GM12873 (cell line): ENCODE measurements at regions not wholly inside any gene's neighbourhood (a gene's known extent, or its start where the extent isn't known, plus 50 kb on each side); places are given as distances from the start of the nearest gene placed in this dataset.

Source experiments
- TF ChIP-seq, protein P1 (sequence below): IDR thresholded peaks from 2 replicates; pipeline ENCODE4 v1.5.1; 2012; ENCODE audit warnings: low read depth, mild to moderate bottlenecking, moderate library complexity, low read length, control low read depth; ENCODE audit not compliant: insufficient read depth; ENCODE audit errors: missing control alignments

GRCh38 chr20:5469111-5469510 lies 141.7 kb downstream of the GPCPD1 start:
- TF ChIP-seq, protein P1, sequence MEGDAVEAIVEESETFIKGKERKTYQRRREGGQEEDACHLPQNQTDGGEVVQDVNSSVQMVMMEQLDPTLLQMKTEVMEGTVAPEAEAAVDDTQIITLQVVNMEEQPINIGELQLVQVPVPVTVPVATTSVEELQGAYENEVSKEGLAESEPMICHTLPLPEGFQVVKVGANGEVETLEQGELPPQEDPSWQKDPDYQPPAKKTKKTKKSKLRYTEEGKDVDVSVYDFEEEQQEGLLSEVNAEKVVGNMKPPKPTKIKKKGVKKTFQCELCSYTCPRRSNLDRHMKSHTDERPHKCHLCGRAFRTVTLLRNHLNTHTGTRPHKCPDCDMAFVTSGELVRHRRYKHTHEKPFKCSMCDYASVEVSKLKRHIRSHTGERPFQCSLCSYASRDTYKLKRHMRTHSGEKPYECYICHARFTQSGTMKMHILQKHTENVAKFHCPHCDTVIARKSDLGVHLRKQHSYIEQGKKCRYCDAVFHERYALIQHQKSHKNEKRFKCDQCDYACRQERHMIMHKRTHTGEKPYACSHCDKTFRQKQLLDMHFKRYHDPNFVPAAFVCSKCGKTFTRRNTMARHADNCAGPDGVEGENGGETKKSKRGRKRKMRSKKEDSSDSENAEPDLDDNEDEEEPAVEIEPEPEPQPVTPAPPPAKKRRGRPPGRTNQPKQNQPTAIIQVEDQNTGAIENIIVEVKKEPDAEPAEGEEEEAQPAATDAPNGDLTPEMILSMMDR, result no peak

DNA sequence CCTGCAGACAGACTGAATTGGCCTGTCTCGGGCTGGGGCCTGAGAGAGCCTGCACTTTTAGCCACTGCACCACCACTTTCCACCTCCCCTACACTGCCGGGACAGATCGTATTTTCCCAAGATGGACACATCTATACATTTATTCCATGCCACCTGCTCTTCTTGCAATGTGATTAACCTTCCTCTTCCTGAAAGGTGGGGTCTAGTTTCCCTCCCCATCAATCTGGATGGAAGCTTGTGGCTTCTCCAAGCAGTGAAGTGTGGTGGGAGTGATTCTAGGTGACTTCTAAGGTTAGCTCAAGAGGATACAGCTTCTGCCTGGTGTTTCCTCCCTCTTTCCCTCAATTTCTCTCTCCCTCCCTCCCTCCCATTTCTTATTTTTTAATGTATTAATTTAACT lies 143.7 kb downstream of the GPCPD1 start:
- TF ChIP-seq, protein P1, result no peak

DNA sequence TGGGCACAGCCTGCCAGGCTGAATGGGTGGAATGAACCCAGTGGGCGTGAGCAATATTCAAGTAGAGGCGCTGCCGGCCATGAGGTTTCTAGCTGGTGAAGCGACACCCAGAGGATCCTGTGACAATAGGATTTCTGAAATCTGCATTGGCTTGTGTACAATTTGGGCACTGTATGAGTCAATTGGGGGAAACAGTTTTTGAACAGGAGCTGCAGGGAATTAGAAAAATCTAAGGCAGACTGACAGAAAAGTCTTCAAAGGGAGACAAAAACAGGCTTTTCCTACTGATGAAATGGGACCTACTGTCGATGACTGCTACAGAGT lies 145.2 kb downstream of the GPCPD1 start:
- TF ChIP-seq, protein P1, result no peak

- TF ChIP-seq, protein P1, result no peak
Measured at GRCh38 chr20:5464901-5465603, 145.8 kb downstream of the GPCPD1 start.

- TF ChIP-seq, protein P1, result no peak
Measured at GRCh38 chr20:5463007-5463686, 146.4 kb upstream of the PROKR2 start.

DNA sequence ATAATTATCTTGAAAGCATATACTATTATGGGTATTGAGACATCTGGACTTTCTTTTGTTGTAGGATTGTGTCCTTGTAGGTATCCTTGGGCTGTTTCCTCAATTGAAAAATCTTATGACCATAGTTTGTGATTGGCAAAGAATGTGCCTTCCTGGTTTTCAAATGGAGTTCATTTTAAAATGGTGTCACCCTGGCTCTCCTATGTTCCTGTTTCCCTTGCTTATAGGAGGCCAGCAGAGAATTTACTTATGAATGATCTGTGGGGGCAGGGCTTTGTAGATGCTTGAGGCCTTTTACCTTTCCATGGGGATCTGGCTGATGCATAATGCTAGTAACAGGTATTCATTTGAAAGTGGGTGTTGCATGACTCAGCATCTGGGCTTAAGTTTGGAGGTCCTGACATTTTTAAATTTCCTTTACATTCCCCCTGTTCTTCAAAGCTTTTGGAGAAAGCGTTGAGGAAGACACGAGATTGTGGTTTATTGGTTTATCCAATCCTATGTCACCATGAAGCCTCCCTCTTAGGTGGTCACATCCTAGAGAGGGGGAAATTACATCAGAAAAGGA lies 135.0 kb upstream of the PROKR2 start:
- TF ChIP-seq, protein P1, result no peak

DNA sequence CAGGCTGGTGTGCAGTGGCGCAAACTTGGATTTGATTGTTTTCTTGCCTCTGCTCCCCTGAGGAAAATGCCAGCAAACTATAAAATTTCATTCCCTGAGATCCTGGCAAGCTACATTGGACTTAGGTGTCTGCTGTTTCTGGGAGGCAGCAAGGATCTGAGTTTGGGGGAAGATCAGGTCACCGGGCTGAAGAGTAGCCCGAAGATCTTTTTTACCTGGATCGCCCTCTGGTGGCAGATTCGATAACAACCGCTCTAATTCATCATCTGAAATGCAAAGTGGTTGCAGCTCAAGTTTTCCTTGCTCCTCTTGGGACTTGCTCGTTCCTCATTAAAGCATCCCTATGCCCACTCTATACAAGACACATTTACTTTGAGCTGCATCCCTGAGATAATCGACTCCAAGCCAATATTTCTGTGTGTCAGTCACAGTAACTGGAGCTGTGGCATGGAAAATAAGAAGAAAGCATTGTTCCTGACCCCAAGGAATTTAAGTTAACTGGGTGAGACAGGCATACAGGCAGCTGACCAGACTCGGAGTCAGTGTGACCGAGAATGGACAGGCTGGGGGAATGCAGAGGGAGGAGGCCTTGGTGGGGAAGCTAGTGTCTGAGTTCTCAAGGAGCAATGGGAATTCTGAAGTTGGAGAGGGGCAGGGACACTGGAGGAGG lies 131.8 kb upstream of the PROKR2 start:
- TF ChIP-seq, protein P1, result peak; percentile 88
